DND-41 (cell line): ENCODE measurements at regions not wholly inside any gene's neighbourhood (a gene's known extent, or its start where the extent isn't known, plus 50 kb on each side); places are given as distances from the start of the nearest gene placed in this dataset.

ENCODE experiments used
- EZH2 ChIP-seq: IDR thresholded peaks from 3 replicates; pipeline ENCODE4 v1.6.1; 2012; ENCODE audit warnings: borderline replicate concordance, low read depth, mild to moderate bottlenecking, moderate library complexity, low read length, inconsistent platforms; ENCODE audit not compliant: severe bottlenecking
- TF ChIP-seq, protein P1 (sequence below): IDR thresholded peaks from 2 replicates; pipeline ENCODE4 v1.5.1; 2012; ENCODE audit warnings: borderline replicate concordance, low read length, moderate library complexity, mild to moderate bottlenecking; ENCODE audit not compliant: poor library complexity, severe bottlenecking; ENCODE audit errors: extremely low read depth

GRCh38 chr2:122172812-122173211 is 417.4 kb downstream of the TSN start:
- no peak for TF ChIP-seq EZH2
- TF ChIP-seq, protein P1, sequence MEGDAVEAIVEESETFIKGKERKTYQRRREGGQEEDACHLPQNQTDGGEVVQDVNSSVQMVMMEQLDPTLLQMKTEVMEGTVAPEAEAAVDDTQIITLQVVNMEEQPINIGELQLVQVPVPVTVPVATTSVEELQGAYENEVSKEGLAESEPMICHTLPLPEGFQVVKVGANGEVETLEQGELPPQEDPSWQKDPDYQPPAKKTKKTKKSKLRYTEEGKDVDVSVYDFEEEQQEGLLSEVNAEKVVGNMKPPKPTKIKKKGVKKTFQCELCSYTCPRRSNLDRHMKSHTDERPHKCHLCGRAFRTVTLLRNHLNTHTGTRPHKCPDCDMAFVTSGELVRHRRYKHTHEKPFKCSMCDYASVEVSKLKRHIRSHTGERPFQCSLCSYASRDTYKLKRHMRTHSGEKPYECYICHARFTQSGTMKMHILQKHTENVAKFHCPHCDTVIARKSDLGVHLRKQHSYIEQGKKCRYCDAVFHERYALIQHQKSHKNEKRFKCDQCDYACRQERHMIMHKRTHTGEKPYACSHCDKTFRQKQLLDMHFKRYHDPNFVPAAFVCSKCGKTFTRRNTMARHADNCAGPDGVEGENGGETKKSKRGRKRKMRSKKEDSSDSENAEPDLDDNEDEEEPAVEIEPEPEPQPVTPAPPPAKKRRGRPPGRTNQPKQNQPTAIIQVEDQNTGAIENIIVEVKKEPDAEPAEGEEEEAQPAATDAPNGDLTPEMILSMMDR, result no peak
